ENCODE measurements at regions not wholly inside any gene's neighbourhood (a gene's known extent, or its start where the extent isn't known, plus 50 kb on each side); places are given as distances from the start of the nearest gene placed in this dataset.

- H3K4me1 ChIP-seq (ENCODE audit: control insufficient read depth in 1 of 2, insufficient read depth in 2 of 2, low read length in 2 of 2), result no peaks in the 10 kb centered on the region
- no peak overlapping the region for H3K27ac ChIP-seq (ENCODE audit: low read depth in 1 of 2, low read length in 2 of 2)
- H2AFZ ChIP-seq (ENCODE audit: insufficient read depth, low read depth, low read length, poor library complexity, severe bottlenecking), result no peak overlapping the region
- no peaks in the 10 kb centered on the region for H3K4me1 Mint-ChIP-seq
- H3K4me3 ChIP-seq (replicated peaks in 1 of 3; ENCODE audit: low read depth in 2 of 3, low read length in 3 of 3), result no peak overlapping the region
- H3K27me3 ChIP-seq (ENCODE audit: control insufficient read depth in 2 of 2, insufficient read depth in 2 of 2, low read length in 2 of 2), result no peaks in the 10 kb centered on the region
- H3K27ac Mint-ChIP-seq, result no peak overlapping the region
- WGBS (ENCODE audit: insufficient coverage), result 0% methylated on average over 1 of the region's 4 CpGs
- peaks cover 2 to 8% (median 4%) of the 10 kb centered on the region in 3 donors for H3K27me3 Mint-ChIP-seq (ENCODE audit: low read depth in 3 of 3)
- no peak overlapping the region for H3K9ac ChIP-seq (ENCODE audit: insufficient read depth, low read length, poor library complexity, severe bottlenecking)
- DNase-seq, result no peak
- intact Hi-C loops (cut with micrococcal nuclease), result no loop called here
- H3K9me3 ChIP-seq (replicated peaks in 1 of 2; ENCODE audit: control insufficient read depth in 1 of 2, insufficient read depth in 1 of 2, low read length in 2 of 2), result no peaks in the 10 kb centered on the region
- H3K4me3 Mint-ChIP-seq, result no peak overlapping the region
- no peak for TF ChIP-seq CTCF (IDR thresholded peaks at IDR 0.05)
- no peaks in the 10 kb centered on the region for H4K20me1 ChIP-seq (ENCODE audit: insufficient read depth, low read length)
- peaks cover 0 to 3% (median 0%) of the 10 kb centered on the region in 7 donors for H3K9me3 Mint-ChIP-seq
- no peaks in the 10 kb centered on the region for H3K36me3 ChIP-seq (replicated peaks in 1 of 2; ENCODE audit: control insufficient read depth in 1 of 2, insufficient read depth in 2 of 2, low read length in 2 of 2)
- H3K4me2 ChIP-seq (replicated peaks; ENCODE audit: extremely low read depth, low read length, poor library complexity, severe bottlenecking), result no peak overlapping the region
- H3K36me3 Mint-ChIP-seq, result no peaks in the 10 kb centered on the region
- H3K79me2 ChIP-seq (ENCODE audit: insufficient read depth, low read length), result no peaks in the 10 kb centered on the region
Measured at GRCh38 chr4:129377131-129377845, 281.3 kb downstream of the C4orf33 start.

GRCh38 chr4:129378364-129378763, 282.4 kb downstream of the C4orf33 start:
- H2AFZ ChIP-seq (ENCODE audit: insufficient read depth, low read depth, low read length, poor library complexity, severe bottlenecking), result no peak overlapping the region
- peaks cover 0 to 3% (median 0%) of the 10 kb centered on the region in 7 donors for H3K9me3 Mint-ChIP-seq
- no peaks in the 10 kb centered on the region for H3K36me3 ChIP-seq (replicated peaks in 1 of 2; ENCODE audit: control insufficient read depth in 1 of 2, insufficient read depth in 2 of 2, low read length in 2 of 2)
- no peaks in the 10 kb centered on the region for H3K36me3 Mint-ChIP-seq
- H3K4me1 Mint-ChIP-seq, result no peaks in the 10 kb centered on the region
- no peak overlapping the region for H3K27ac ChIP-seq (ENCODE audit: low read depth in 1 of 2, low read length in 2 of 2)
- no peak for TF ChIP-seq CTCF (IDR thresholded peaks at IDR 0.05)
- H3K4me1 ChIP-seq (ENCODE audit: control insufficient read depth in 1 of 2, insufficient read depth in 2 of 2, low read length in 2 of 2), result no peaks in the 10 kb centered on the region
- H3K4me3 ChIP-seq (replicated peaks in 1 of 3; ENCODE audit: low read depth in 2 of 3, low read length in 3 of 3), result no peak overlapping the region
- no peaks in the 10 kb centered on the region for H3K79me2 ChIP-seq (ENCODE audit: insufficient read depth, low read length)
- WGBS (ENCODE audit: insufficient coverage), result 40% methylated on average over 1 of the region's 3 CpGs
- no peak overlapping the region for H3K4me2 ChIP-seq (replicated peaks; ENCODE audit: extremely low read depth, low read length, poor library complexity, severe bottlenecking)
- DNase-seq, result no peak
- H3K4me3 Mint-ChIP-seq, result no peak overlapping the region
- no peak overlapping the region for H3K9ac ChIP-seq (ENCODE audit: insufficient read depth, low read length, poor library complexity, severe bottlenecking)
- no peaks in the 10 kb centered on the region for H4K20me1 ChIP-seq (ENCODE audit: insufficient read depth, low read length)
- no peaks in the 10 kb centered on the region for H3K27me3 ChIP-seq (ENCODE audit: control insufficient read depth in 2 of 2, insufficient read depth in 2 of 2, low read length in 2 of 2)
- no peak overlapping the region for H3K27ac Mint-ChIP-seq
- intact Hi-C loops (cut with micrococcal nuclease), result no loop called here
- peaks cover 2 to 5% (median 4%) of the 10 kb centered on the region in 3 donors for H3K27me3 Mint-ChIP-seq (ENCODE audit: low read depth in 3 of 3)
- H3K9me3 ChIP-seq (replicated peaks in 1 of 2; ENCODE audit: control insufficient read depth in 1 of 2, insufficient read depth in 1 of 2, low read length in 2 of 2), result no peaks in the 10 kb centered on the region
